ENCODE measurements at regions not wholly inside any gene's neighbourhood (a gene's known extent, or its start where the extent isn't known, plus 50 kb on each side); places are given as distances from the start of the nearest gene placed in this dataset.

DNA sequence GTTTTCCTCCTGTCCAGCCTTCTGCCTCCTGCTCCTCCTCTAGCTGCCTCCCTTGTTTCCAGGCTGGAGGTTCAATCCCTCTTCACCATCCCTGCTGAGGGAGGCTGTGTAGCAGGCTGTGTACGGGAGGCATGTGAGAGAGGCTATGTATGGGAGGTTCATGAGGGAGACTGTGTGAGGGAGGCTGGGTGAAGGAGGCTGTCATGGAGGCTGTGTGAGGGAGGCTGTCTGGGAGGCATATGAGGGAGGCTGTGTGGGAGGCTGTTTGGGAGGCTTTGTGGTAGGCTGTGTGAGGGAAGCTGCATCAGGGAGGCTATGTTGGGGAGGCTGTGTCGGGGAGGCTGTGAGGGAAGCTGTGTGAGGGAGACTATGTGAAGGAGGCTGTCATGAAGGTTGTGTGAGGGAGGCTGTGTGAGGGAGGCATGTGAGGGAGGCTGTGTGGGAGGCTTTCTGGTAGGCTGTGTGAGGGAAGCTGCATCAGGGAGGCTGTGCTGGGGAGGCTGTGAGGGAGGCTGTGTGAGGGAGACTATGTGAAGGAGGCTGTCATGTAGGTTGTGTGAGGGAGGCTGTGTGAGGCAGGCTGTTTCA, 123.7 kb upstream of the RNF32 start:
- DNase-seq (ENCODE audit: low read depth, low spot score) = no peak
- TF ChIP-seq FOS (IDR thresholded peaks at IDR 0.05; ENCODE audit: borderline replicate concordance, insufficient read depth, low read length) = no peak
- TF ChIP-seq, protein P1, sequence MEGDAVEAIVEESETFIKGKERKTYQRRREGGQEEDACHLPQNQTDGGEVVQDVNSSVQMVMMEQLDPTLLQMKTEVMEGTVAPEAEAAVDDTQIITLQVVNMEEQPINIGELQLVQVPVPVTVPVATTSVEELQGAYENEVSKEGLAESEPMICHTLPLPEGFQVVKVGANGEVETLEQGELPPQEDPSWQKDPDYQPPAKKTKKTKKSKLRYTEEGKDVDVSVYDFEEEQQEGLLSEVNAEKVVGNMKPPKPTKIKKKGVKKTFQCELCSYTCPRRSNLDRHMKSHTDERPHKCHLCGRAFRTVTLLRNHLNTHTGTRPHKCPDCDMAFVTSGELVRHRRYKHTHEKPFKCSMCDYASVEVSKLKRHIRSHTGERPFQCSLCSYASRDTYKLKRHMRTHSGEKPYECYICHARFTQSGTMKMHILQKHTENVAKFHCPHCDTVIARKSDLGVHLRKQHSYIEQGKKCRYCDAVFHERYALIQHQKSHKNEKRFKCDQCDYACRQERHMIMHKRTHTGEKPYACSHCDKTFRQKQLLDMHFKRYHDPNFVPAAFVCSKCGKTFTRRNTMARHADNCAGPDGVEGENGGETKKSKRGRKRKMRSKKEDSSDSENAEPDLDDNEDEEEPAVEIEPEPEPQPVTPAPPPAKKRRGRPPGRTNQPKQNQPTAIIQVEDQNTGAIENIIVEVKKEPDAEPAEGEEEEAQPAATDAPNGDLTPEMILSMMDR (IDR thresholded peaks at IDR 0.05; ENCODE audit: extremely low read depth in 1 of 2, insufficient read depth in 1 of 2, low read depth in 1 of 2, low read length in 2 of 2) = no peak
- no peak for TF ChIP-seq MYC (IDR thresholded peaks at IDR 0.05; ENCODE audit: low read depth, low read length)
- TF ChIP-seq GATA2 (IDR thresholded peaks at IDR 0.05; ENCODE audit: insufficient read depth, insufficient read length, low read depth, low read length) = no peak
- no peak for TF ChIP-seq POLR2A (IDR thresholded peaks at IDR 0.05; ENCODE audit: low read depth, low read length)
- TF ChIP-seq, protein P2, sequence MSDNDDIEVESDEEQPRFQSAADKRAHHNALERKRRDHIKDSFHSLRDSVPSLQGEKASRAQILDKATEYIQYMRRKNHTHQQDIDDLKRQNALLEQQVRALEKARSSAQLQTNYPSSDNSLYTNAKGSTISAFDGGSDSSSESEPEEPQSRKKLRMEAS (IDR thresholded peaks at IDR 0.05; ENCODE audit: insufficient read depth, insufficient read length) = no peak
- no peak for TF ChIP-seq JUN (IDR thresholded peaks at IDR 0.05; ENCODE audit: borderline replicate concordance, insufficient read depth, insufficient read length, low read depth)
- TF ChIP-seq EZH2 (IDR thresholded peaks at IDR 0.05; ENCODE audit: borderline replicate concordance, low read depth, low read length, severe bottlenecking) = no peak
- TF ChIP-seq POLR2AphosphoS5 (IDR thresholded peaks at IDR 0.05; ENCODE audit: insufficient read depth, low read depth, low read length) = no peak
- dilution Hi-C loops (cut with MboI; ENCODE audit: extremely low pct_ligation_motif_present, low sequenced_read_pairs) (no loop called here), intact Hi-C loops (cut with micrococcal nuclease) (no loop called here)
- no peak overlapping the region for H3K4me2 ChIP-seq (ENCODE audit: insufficient read depth, low read length)
- no peak overlapping the region for H3K27ac ChIP-seq (ENCODE audit: insufficient read depth, low read depth, low read length)
- H3K36me3 ChIP-seq (ENCODE audit: control insufficient read depth in 2 of 2, extremely low read depth in 1 of 2, insufficient read depth in 2 of 2, low read length in 2 of 2) = no peaks in the 10 kb centered on the region
- H2AFZ ChIP-seq (ENCODE audit: low read depth, low read length) = no peak overlapping the region
- no TSS peak for BruUV-seq (replicated peaks)
- no peak overlapping the region for H3K9ac ChIP-seq (replicated peaks; ENCODE audit: extremely low read depth, insufficient read depth, low read length)
- FAIRE-seq = no peak
- no peak overlapping the region for H3K4me3 ChIP-seq (replicated peaks in 1 of 3; ENCODE audit: insufficient read depth in 1 of 3, low read depth in 1 of 3, low read length in 3 of 3)
- POLR2A ChIA-PET = no interaction called here
- no peaks in the 10 kb centered on the region for H3K9me1 ChIP-seq (replicated peaks; ENCODE audit: control insufficient read depth, extremely low read depth, insufficient read depth, low read length)
- H3K4me1 ChIP-seq (ENCODE audit: control insufficient read depth, extremely low read depth, insufficient read depth, low read length) = no peaks in the 10 kb centered on the region
- H3K79me2 ChIP-seq (ENCODE audit: control insufficient read depth, insufficient read depth, low read length) = no peaks in the 10 kb centered on the region
- CTCF ChIA-PET = no interaction called here
- H3K27me3 ChIP-seq (ENCODE audit: control insufficient read depth in 2 of 2, insufficient read depth in 2 of 2, low read length in 2 of 2) = no peaks in the 10 kb centered on the region
- H4K20me1 ChIP-seq (replicated peaks; ENCODE audit: control insufficient read depth, extremely low read depth, insufficient read depth, low read length) = no peaks in the 10 kb centered on the region
- no peaks in the 10 kb centered on the region for H3K9me3 ChIP-seq (replicated peaks; ENCODE audit: control insufficient read depth, insufficient read depth, low read length)
